ENCODE measurements at regions not wholly inside any gene's neighbourhood (a gene's known extent, or its start where the extent isn't known, plus 50 kb on each side); places are given as distances from the start of the nearest gene placed in this dataset.

- TF ChIP-seq CTCF (tag by site-specific recombination; IDR thresholded peaks at IDR 0.05), result no peak
- no peak for TF ChIP-seq ZNF830 (tag by site-specific recombination; IDR thresholded peaks at IDR 0.05; ENCODE audit: low read depth)
- no peak for TF ChIP-seq ZEB2 (tag by site-specific recombination; IDR thresholded peaks at IDR 0.05)
- no peak for TF ChIP-seq ZNF138 (tag by site-specific recombination; IDR thresholded peaks at IDR 0.05; ENCODE audit: borderline replicate concordance)
- no peak for TF ChIP-seq ZNF274 (IDR thresholded peaks at IDR 0.05; ENCODE audit: low read length)
- TF ChIP-seq ZNF274 (tag by site-specific recombination; IDR thresholded peaks at IDR 0.05; ENCODE audit: borderline replicate concordance), result no peak
- TF ChIP-seq KLF9 (tag by site-specific recombination; IDR thresholded peaks at IDR 0.05; ENCODE audit: low read depth), result no peak
- TF ChIP-seq TSHZ1 (tag by site-specific recombination; IDR thresholded peaks at IDR 0.05; ENCODE audit: borderline replicate concordance), result no peak
- TF ChIP-seq ZNF449 (tag by site-specific recombination; IDR thresholded peaks at IDR 0.05), result no peak
- no peak for TF ChIP-seq ATF2 (tag by site-specific recombination; IDR thresholded peaks at IDR 0.05; ENCODE audit: low read depth)
- TF ChIP-seq ZNF239 (tag by site-specific recombination; IDR thresholded peaks at IDR 0.05), result no peak
- no peak for TF ChIP-seq SP3 (tag by site-specific recombination; IDR thresholded peaks at IDR 0.05)
- TF ChIP-seq REST (tag by site-specific recombination; IDR thresholded peaks at IDR 0.05), result no peak
- no peak for TF ChIP-seq ZNF558 (tag by site-specific recombination; IDR thresholded peaks at IDR 0.05)
Observed at GRCh38 chr21:18089786-18090185, 154.8 kb upstream of the CHODL start.
